ENCODE measurements at regions not wholly inside any gene's neighbourhood (a gene's known extent, or its start where the extent isn't known, plus 50 kb on each side); places are given as distances from the start of the nearest gene placed in this dataset.

DNA sequence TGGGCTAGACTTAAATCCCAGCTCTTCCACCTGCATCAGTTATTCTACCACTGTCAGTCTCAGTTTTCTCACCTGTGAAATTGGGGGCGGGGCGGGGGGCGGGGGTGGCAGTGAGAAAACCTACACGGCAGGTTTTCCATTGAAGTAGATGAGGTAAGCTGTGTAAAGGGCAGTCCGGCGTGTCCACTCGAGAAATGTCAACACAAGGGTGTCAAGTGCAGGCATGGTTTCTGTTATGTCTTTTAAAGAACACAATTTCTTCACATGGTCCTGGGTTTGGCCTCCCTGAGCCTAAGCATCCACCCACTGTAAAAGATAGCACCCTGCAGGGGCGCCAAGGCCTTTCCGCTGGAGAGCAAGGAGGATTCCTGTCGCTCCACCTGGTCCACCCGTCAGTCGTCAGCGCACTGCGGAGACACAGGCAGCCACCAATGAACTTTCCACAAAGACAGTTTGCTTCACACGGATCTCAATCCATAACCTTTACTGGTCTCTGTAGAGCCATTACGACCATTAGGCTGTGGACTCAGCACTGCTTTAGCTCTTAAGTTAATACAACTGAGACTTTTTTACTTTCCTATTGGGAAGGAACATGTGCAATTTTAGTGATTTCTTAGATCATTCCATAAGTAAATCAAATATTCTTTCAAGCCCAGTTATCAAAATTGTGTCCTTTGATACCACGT lies 99.5 kb upstream of the FOXB1 start:
- Histone ChIP-seq H3K9me3 (replicated peaks; ENCODE audit: control insufficient read depth, insufficient read depth, low read length) (no peaks in the 10 kb centered on the region), H3K36me3 (ENCODE audit: control insufficient read depth in 2 of 2, extremely low read depth in 1 of 2, insufficient read depth in 2 of 2, low read length in 2 of 2) (no peaks in the 10 kb centered on the region), H3K9me1 (replicated peaks; ENCODE audit: control insufficient read depth, extremely low read depth, insufficient read depth, low read length) (no peaks in the 10 kb centered on the region), H3K9ac (replicated peaks; ENCODE audit: extremely low read depth, insufficient read depth, low read length) (no peak overlapping the region), H2AFZ (ENCODE audit: low read depth, low read length) (no peak overlapping the region), H3K27me3 (ENCODE audit: control insufficient read depth in 2 of 2, insufficient read depth in 2 of 2, low read length in 2 of 2) (peaks cover 3 to 14% of the 10 kb centered on the region in 2 experiments), H3K79me2 (ENCODE audit: control insufficient read depth, insufficient read depth, low read length) (no peaks in the 10 kb centered on the region), H3K4me3 (replicated peaks in 1 of 3; ENCODE audit: insufficient read depth in 1 of 3, low read depth in 1 of 3, low read length in 3 of 3) (no peak overlapping the region), H4K20me1 (replicated peaks; ENCODE audit: control insufficient read depth, extremely low read depth, insufficient read depth, low read length) (no peaks in the 10 kb centered on the region), H3K27ac (ENCODE audit: insufficient read depth, low read depth, low read length) (no peak overlapping the region), H3K4me1 (ENCODE audit: control insufficient read depth, extremely low read depth, insufficient read depth, low read length) (no peaks in the 10 kb centered on the region), H3K4me2 (ENCODE audit: insufficient read depth, low read length) (no peak overlapping the region)
- dilution Hi-C loops (cut with MboI; ENCODE audit: extremely low pct_ligation_motif_present, low sequenced_read_pairs), result no loop called here
- FAIRE-seq, result no peak
- intact Hi-C loops (cut with micrococcal nuclease), result no loop called here
- DNase-seq (ENCODE audit: low read depth, low spot score), result no peak
- POLR2A ChIA-PET, result no interaction called here
- TF ChIP-seq CTCF (IDR thresholded peaks at IDR 0.05; ENCODE audit: extremely low read depth in 1 of 2, insufficient read depth in 1 of 2, low read depth in 1 of 2, low read length in 2 of 2), result no peak
- TF ChIP-seq EZH2 (IDR thresholded peaks at IDR 0.05; ENCODE audit: borderline replicate concordance, low read depth, low read length, severe bottlenecking), result peak; percentile 34
- CTCF ChIA-PET, result no interaction called here
- BruUV-seq (replicated peaks), result no TSS peak

GRCh38 chr15:59896663-59897074 lies 107.4 kb upstream of the FOXB1 start:
- Histone ChIP-seq H3K9ac (replicated peaks; ENCODE audit: extremely low read depth, insufficient read depth, low read length) (no peak overlapping the region), H3K27ac (ENCODE audit: insufficient read depth, low read depth, low read length) (no peak overlapping the region), H3K9me3 (replicated peaks; ENCODE audit: control insufficient read depth, insufficient read depth, low read length) (no peaks in the 10 kb centered on the region), H3K36me3 (ENCODE audit: control insufficient read depth in 2 of 2, extremely low read depth in 1 of 2, insufficient read depth in 2 of 2, low read length in 2 of 2) (no peaks in the 10 kb centered on the region), H3K4me3 (replicated peaks in 1 of 3; ENCODE audit: insufficient read depth in 1 of 3, low read depth in 1 of 3, low read length in 3 of 3) (no peak overlapping the region), H3K79me2 (ENCODE audit: control insufficient read depth, insufficient read depth, low read length) (no peaks in the 10 kb centered on the region), H2AFZ (ENCODE audit: low read depth, low read length) (no peak overlapping the region), H3K4me1 (ENCODE audit: control insufficient read depth, extremely low read depth, insufficient read depth, low read length) (no peaks in the 10 kb centered on the region), H4K20me1 (replicated peaks; ENCODE audit: control insufficient read depth, extremely low read depth, insufficient read depth, low read length) (no peaks in the 10 kb centered on the region), H3K4me2 (ENCODE audit: insufficient read depth, low read length) (no peak overlapping the region), H3K9me1 (replicated peaks; ENCODE audit: control insufficient read depth, extremely low read depth, insufficient read depth, low read length) (no peaks in the 10 kb centered on the region), H3K27me3 (ENCODE audit: control insufficient read depth in 2 of 2, insufficient read depth in 2 of 2, low read length in 2 of 2) (peaks cover 0 to 2% of the 10 kb centered on the region in 2 experiments)
- dilution Hi-C loops (cut with MboI; ENCODE audit: extremely low pct_ligation_motif_present, low sequenced_read_pairs) (no loop called here), intact Hi-C loops (cut with micrococcal nuclease) (no loop called here)
- no TSS peak for BruUV-seq (replicated peaks)
- ChIA-PET POLR2A (no interaction called here), CTCF (no interaction called here)
- DNase-seq (ENCODE audit: low read depth, low spot score) (no peak), FAIRE-seq (no peak)
- TF ChIP-seq FOS (IDR thresholded peaks at IDR 0.05; ENCODE audit: borderline replicate concordance, insufficient read depth, low read length), result no peak
- no peak for TF ChIP-seq POLR2A (IDR thresholded peaks at IDR 0.05; ENCODE audit: low read depth, low read length)
- TF ChIP-seq JUN (IDR thresholded peaks at IDR 0.05; ENCODE audit: borderline replicate concordance, insufficient read depth, insufficient read length, low read depth), result no peak
- no peak for TF ChIP-seq CTCF (IDR thresholded peaks at IDR 0.05; ENCODE audit: extremely low read depth in 1 of 2, insufficient read depth in 1 of 2, low read depth in 1 of 2, low read length in 2 of 2)
- no peak for TF ChIP-seq MAX (IDR thresholded peaks at IDR 0.05; ENCODE audit: insufficient read depth, insufficient read length)
- no peak for TF ChIP-seq GATA2 (IDR thresholded peaks at IDR 0.05; ENCODE audit: insufficient read depth, insufficient read length, low read depth, low read length)
- no peak for TF ChIP-seq MYC (IDR thresholded peaks at IDR 0.05; ENCODE audit: low read depth, low read length)
- no peak for TF ChIP-seq POLR2AphosphoS5 (IDR thresholded peaks at IDR 0.05; ENCODE audit: insufficient read depth, low read depth, low read length)
- TF ChIP-seq EZH2 (IDR thresholded peaks at IDR 0.05; ENCODE audit: borderline replicate concordance, low read depth, low read length, severe bottlenecking), result no peak

All from endothelial cell of umbilical vein (primary cell).